GM19238 (cell line): ENCODE measurements at regions not wholly inside any gene's neighbourhood (a gene's known extent, or its start where the extent isn't known, plus 50 kb on each side); places are given as distances from the start of the nearest gene placed in this dataset.
"Not testable (repeated sequence)": the region's sequence is repeated elsewhere in the genome, so short reads cannot be mapped to it uniquely, and the experiment has no call there.

ENCODE experiments used
- DNase-seq: peaks from one replicate; pipeline ENCODE4 v3.0.0; 2011; ENCODE audit warnings: low spot score; ENCODE audit not compliant: insufficient read length

- no peak for DNase-seq
Measured at GRCh38 chr18:59801576-59801975, 98.2 kb upstream of the PMAIP1 start.

GRCh38 chr18:59800897-59801296, 98.9 kb upstream of the PMAIP1 start:
- DNase-seq: no peak

- no peak for DNase-seq
Measured at GRCh38 chr18:59799383-59800015, 100.3 kb upstream of the PMAIP1 start.

GRCh38 chr18:59795882-59796281, 98.7 kb upstream of the CCBE1 start:
- no peak for DNase-seq

- no peak for DNase-seq
Measured at GRCh38 chr18:59792353-59792752, 95.1 kb upstream of the CCBE1 start.

- DNase-seq: not testable (repeated sequence)
Measured at GRCh38 chr18:59790346-59790936, 93.2 kb upstream of the CCBE1 start.

GRCh38 chr18:59788791-59789106, 91.5 kb upstream of the CCBE1 start:
- no peak for DNase-seq

- no peak for DNase-seq
Measured at GRCh38 chr18:59787998-59788790, 91.0 kb upstream of the CCBE1 start.

- no peak for DNase-seq
Measured at GRCh38 chr18:59784694-59785093, 87.5 kb upstream of the CCBE1 start.

- peak; percentile 31 for DNase-seq
Measured at GRCh38 chr18:59783138-59783537, 85.9 kb upstream of the CCBE1 start.

GRCh38 chr18:59779979-59780378, 82.8 kb upstream of the CCBE1 start:
- DNase-seq: no peak

- no peak for DNase-seq
Measured at GRCh38 chr18:59778434-59778833, 81.2 kb upstream of the CCBE1 start.

GRCh38 chr18:59777636-59778035, 80.4 kb upstream of the CCBE1 start:
- no peak for DNase-seq

- DNase-seq: no peak
Measured at GRCh38 chr18:59769129-59769865, 72.1 kb upstream of the CCBE1 start.

GRCh38 chr18:59768409-59768808, 71.2 kb upstream of the CCBE1 start:
- DNase-seq: no peak

- DNase-seq: no peak
Measured at GRCh38 chr18:59767732-59768131, 70.5 kb upstream of the CCBE1 start.

- no peak for DNase-seq
Measured at GRCh38 chr18:59765343-59765742, 68.1 kb upstream of the CCBE1 start.

- DNase-seq: no peak
Measured at GRCh38 chr18:59764281-59764680, 67.1 kb upstream of the CCBE1 start.

GRCh38 chr18:59763541-59764136, 66.4 kb upstream of the CCBE1 start:
- no peak for DNase-seq

GRCh38 chr18:59760619-59761600, 63.7 kb upstream of the CCBE1 start:
- DNase-seq: no peak

GRCh38 chr18:59760212-59760611, 63.0 kb upstream of the CCBE1 start:
- DNase-seq: no peak
